ENCODE measurements at regions not wholly inside any gene's neighbourhood (a gene's known extent, or its start where the extent isn't known, plus 50 kb on each side); places are given as distances from the start of the nearest gene placed in this dataset.

- no peak for TF ChIP-seq CTCF (conservative IDR thresholded peaks at IDR 0.05; ENCODE audit: low read length)
- no peak for TF ChIP-seq EZH2phosphoT487 (IDR thresholded peaks at IDR 0.05; ENCODE audit: borderline replicate concordance)
Measured at GRCh38 chr14:22179190-22179589, 409.8 kb downstream of the DAD1 start.

Data from Loucy (cell line).